K562 (cell line): ENCODE measurements at regions not wholly inside any gene's neighbourhood (a gene's known extent, or its start where the extent isn't known, plus 50 kb on each side); places are given as distances from the start of the nearest gene placed in this dataset.

Experiments used
- BRCA1 ChIP-seq, 2 experiments: fragments of 450-650 bp in 1 of 2; sonication (generic) in 1 of 2; formaldehyde crosslinking in 1 of 2; IDR thresholded peaks; 2 replicates each; pipeline versions ENCODE4 v1.5.0 to v1.6.1; 2017 to 2020; ENCODE audit warnings: mild to moderate bottlenecking in 1 of 2, missing genetic modification reagents in 1 of 2
- C11orf30 ChIP-seq: fragments of 450-650 bp; IDR thresholded peaks from 2 replicates; pipeline ENCODE4 v1.6.1; 2016; ENCODE audit warnings: low read depth, mild to moderate bottlenecking
- HDAC1 ChIP-seq, 2 experiments: fragments of 450-650 bp; IDR thresholded peaks; 2 replicates each; pipeline ENCODE4 v1.6.1; 2016 to 2017; ENCODE audit warnings: inconsistent platforms in 1 of 2, mild to moderate bottlenecking in 1 of 2, moderate library complexity in 1 of 2
- HOXB6 ChIP-seq: fragments of 250-450 bp; sonication (Bioruptor Pico); IDR thresholded peaks from 2 replicates; pipeline ENCODE4 v1.5.1; 2022; ENCODE audit warnings: mild to moderate bottlenecking, borderline replicate concordance
- MAFF ChIP-seq: IDR thresholded peaks from 2 replicates; pipeline ENCODE4 v1.6.1; 2012; ENCODE audit warnings: low read length, improper control_type of control experiment
- NCOA1 ChIP-seq: fragments of 450-650 bp; IDR thresholded peaks from 2 replicates; pipeline ENCODE4 v1.6.1; 2016; ENCODE audit warnings: low read depth
- PRPF4 ChIP-seq: fragments of 200-400 bp; formaldehyde crosslinking; IDR thresholded peaks from one replicate; pipeline ENCODE4 v1.6.1; 2017; ENCODE audit warnings: low read length, low read depth, mild to moderate bottlenecking; ENCODE audit not compliant: insufficient read depth, poor library complexity, severe bottlenecking
- TGIF2 ChIP-seq: sonication (generic); formaldehyde crosslinking; IDR thresholded peaks from 2 replicates; pipeline ENCODE4 v1.8.1; 2022; ENCODE audit warnings: mild to moderate bottlenecking, missing genetic modification reagents, moderate library complexity
- XRCC5 ChIP-seq: fragments of 200-400 bp; formaldehyde crosslinking; IDR thresholded peaks from 2 replicates; pipeline ENCODE4 v1.6.1; 2017; ENCODE audit warnings: low read depth, mild to moderate bottlenecking, low read length
- ZNF589 ChIP-seq: fragments of 200-800 bp; sonication (Bioruptor generic); IDR thresholded peaks from 2 replicates; pipeline ENCODE4 v1.6.1; 2016; ENCODE audit warnings: low read depth, missing genetic modification characterization, missing compliant biosample characterization
- TF ChIP-seq, protein P1 (sequence below): sonication (generic); formaldehyde crosslinking; IDR thresholded peaks from 2 replicates; pipeline ENCODE4 v1.9.0; 2022; ENCODE audit warnings: mild to moderate bottlenecking, missing genetic modification reagents
- TF ChIP-seq, protein P2 (sequence below): fragments of 450-650 bp; conservative IDR thresholded peaks from 2 replicates; pipeline ENCODE4 v1.6.1; 2016; ENCODE audit warnings: missing genetic modification characterization, low read depth, mild to moderate bottlenecking, missing compliant biosample characterization, moderate library complexity
- TF ChIP-seq, protein P3 (sequence below): fragments of 450-650 bp; IDR thresholded peaks from 2 replicates; pipeline ENCODE4 v1.6.1; 2016; ENCODE audit warnings: mild to moderate bottlenecking, moderate library complexity
- TF ChIP-seq, protein P4 (sequence below): fragments of 250-450 bp; sonication (Bioruptor Pico); IDR thresholded peaks from 2 replicates; pipeline ENCODE4 v1.5.0; 2020; ENCODE audit warnings: mild to moderate bottlenecking

DNA sequence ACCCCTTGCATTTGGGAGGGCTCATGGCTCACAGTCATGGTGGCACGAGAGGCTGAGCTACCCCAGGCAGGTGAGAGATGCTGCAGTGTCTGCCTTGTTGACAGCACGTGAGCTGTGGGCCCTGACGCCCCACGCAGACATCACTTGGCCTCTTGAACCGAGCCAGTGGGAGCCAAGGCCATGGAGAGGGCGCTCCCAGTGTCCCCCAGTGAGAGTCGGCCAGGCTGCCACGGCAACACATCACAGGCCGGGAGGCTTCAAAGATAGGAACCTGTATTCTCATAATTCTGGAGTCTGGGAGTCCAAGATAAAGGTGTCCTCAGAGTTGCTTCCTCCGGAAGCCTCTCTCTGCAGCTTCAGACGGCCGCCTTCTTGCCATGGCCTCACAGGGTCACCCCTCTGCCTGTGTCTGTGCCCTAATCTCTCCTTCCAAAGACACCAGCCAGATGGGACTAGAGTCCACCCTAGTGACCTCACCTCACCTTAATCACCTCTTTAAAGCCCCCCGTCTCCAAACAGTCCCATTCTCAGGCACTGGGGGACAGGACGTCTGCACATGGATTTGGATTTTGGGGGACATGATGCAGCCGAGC lies 119.6 kb downstream of the KLF6 start (continued):
- TF ChIP-seq PRPF4 (no peak), ZNF589 (CRISPR knock-in tag) (peak; percentile 84), NCOA1 (peak; percentile 94), C11orf30 (no peak), HOXB6 (CRISPR knock-in tag) (no peak), BRCA1 (IDR thresholded peaks at IDR 0.05) (no peak), BRCA1 (CRISPR knock-in tag; IDR thresholded peaks at IDR 0.05) (no peak), HDAC1 (IDR thresholded peaks at IDR 0.05) (peak in 1 of 2 experiments; percentile 81; a peak in 2 of 4 replicates), MAFF (no peak), TGIF2 (CRISPR knock-in tag) (no peak), XRCC5 (0 out of 2 replicates have a peak, but pooled peaks have one; percentile 63)
- TF ChIP-seq, protein P1, sequence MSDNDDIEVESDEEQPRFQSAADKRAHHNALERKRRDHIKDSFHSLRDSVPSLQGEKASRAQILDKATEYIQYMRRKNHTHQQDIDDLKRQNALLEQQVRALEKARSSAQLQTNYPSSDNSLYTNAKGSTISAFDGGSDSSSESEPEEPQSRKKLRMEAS, result peak; percentile 94
- TF ChIP-seq, protein P2, sequence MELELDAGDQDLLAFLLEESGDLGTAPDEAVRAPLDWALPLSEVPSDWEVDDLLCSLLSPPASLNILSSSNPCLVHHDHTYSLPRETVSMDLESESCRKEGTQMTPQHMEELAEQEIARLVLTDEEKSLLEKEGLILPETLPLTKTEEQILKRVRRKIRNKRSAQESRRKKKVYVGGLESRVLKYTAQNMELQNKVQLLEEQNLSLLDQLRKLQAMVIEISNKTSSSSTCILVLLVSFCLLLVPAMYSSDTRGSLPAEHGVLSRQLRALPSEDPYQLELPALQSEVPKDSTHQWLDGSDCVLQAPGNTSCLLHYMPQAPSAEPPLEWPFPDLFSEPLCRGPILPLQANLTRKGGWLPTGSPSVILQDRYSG, result no peak
- TF ChIP-seq, protein P3, sequence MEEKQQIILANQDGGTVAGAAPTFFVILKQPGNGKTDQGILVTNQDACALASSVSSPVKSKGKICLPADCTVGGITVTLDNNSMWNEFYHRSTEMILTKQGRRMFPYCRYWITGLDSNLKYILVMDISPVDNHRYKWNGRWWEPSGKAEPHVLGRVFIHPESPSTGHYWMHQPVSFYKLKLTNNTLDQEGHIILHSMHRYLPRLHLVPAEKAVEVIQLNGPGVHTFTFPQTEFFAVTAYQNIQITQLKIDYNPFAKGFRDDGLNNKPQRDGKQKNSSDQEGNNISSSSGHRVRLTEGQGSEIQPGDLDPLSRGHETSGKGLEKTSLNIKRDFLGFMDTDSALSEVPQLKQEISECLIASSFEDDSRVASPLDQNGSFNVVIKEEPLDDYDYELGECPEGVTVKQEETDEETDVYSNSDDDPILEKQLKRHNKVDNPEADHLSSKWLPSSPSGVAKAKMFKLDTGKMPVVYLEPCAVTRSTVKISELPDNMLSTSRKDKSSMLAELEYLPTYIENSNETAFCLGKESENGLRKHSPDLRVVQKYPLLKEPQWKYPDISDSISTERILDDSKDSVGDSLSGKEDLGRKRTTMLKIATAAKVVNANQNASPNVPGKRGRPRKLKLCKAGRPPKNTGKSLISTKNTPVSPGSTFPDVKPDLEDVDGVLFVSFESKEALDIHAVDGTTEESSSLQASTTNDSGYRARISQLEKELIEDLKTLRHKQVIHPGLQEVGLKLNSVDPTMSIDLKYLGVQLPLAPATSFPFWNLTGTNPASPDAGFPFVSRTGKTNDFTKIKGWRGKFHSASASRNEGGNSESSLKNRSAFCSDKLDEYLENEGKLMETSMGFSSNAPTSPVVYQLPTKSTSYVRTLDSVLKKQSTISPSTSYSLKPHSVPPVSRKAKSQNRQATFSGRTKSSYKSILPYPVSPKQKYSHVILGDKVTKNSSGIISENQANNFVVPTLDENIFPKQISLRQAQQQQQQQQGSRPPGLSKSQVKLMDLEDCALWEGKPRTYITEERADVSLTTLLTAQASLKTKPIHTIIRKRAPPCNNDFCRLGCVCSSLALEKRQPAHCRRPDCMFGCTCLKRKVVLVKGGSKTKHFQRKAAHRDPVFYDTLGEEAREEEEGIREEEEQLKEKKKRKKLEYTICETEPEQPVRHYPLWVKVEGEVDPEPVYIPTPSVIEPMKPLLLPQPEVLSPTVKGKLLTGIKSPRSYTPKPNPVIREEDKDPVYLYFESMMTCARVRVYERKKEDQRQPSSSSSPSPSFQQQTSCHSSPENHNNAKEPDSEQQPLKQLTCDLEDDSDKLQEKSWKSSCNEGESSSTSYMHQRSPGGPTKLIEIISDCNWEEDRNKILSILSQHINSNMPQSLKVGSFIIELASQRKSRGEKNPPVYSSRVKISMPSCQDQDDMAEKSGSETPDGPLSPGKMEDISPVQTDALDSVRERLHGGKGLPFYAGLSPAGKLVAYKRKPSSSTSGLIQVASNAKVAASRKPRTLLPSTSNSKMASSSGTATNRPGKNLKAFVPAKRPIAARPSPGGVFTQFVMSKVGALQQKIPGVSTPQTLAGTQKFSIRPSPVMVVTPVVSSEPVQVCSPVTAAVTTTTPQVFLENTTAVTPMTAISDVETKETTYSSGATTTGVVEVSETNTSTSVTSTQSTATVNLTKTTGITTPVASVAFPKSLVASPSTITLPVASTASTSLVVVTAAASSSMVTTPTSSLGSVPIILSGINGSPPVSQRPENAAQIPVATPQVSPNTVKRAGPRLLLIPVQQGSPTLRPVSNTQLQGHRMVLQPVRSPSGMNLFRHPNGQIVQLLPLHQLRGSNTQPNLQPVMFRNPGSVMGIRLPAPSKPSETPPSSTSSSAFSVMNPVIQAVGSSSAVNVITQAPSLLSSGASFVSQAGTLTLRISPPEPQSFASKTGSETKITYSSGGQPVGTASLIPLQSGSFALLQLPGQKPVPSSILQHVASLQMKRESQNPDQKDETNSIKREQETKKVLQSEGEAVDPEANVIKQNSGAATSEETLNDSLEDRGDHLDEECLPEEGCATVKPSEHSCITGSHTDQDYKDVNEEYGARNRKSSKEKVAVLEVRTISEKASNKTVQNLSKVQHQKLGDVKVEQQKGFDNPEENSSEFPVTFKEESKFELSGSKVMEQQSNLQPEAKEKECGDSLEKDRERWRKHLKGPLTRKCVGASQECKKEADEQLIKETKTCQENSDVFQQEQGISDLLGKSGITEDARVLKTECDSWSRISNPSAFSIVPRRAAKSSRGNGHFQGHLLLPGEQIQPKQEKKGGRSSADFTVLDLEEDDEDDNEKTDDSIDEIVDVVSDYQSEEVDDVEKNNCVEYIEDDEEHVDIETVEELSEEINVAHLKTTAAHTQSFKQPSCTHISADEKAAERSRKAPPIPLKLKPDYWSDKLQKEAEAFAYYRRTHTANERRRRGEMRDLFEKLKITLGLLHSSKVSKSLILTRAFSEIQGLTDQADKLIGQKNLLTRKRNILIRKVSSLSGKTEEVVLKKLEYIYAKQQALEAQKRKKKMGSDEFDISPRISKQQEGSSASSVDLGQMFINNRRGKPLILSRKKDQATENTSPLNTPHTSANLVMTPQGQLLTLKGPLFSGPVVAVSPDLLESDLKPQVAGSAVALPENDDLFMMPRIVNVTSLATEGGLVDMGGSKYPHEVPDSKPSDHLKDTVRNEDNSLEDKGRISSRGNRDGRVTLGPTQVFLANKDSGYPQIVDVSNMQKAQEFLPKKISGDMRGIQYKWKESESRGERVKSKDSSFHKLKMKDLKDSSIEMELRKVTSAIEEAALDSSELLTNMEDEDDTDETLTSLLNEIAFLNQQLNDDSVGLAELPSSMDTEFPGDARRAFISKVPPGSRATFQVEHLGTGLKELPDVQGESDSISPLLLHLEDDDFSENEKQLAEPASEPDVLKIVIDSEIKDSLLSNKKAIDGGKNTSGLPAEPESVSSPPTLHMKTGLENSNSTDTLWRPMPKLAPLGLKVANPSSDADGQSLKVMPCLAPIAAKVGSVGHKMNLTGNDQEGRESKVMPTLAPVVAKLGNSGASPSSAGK, result peak; percentile 86
- TF ChIP-seq, protein P4, sequence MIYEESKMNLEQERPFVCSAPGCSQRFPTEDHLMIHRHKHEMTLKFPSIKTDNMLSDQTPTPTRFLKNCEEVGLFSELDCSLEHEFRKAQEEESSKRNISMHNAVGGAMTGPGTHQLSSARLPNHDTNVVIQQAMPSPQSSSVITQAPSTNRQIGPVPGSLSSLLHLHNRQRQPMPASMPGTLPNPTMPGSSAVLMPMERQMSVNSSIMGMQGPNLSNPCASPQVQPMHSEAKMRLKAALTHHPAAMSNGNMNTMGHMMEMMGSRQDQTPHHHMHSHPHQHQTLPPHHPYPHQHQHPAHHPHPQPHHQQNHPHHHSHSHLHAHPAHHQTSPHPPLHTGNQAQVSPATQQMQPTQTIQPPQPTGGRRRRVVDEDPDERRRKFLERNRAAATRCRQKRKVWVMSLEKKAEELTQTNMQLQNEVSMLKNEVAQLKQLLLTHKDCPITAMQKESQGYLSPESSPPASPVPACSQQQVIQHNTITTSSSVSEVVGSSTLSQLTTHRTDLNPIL, result no peak
